Upper lobe of left lung (tissue), 6 donors: ENCODE measurements at regions not wholly inside any gene's neighbourhood (a gene's known extent, or its start where the extent isn't known, plus 50 kb on each side); places are given as distances from the start of the nearest gene placed in this dataset.

Experiments
- ATAC-seq, 2 donors: fragments of 200-7000 bp; cut with Tn5 transposase; one replicate each; pipeline ENCODE4 v1.9.1; 2022; ENCODE audit warnings: mild to moderate bottlenecking in 2 of 2, moderate library complexity in 2 of 2; ENCODE audit not compliant: low FRiP score in 2 of 2
- DNase-seq, 2 donors: peaks; one replicate each; pipeline ENCODE4 v3.0.0-alpha.2; 2019 to 2020
- H3K27ac ChIP-seq, 4 donors: fragments of 200-600 bp; sonication (generic); one replicate each; pipeline ENCODE4 v1.5.1; 2016 to 2019
- H3K27me3 ChIP-seq, 4 donors: fragments of 200-600 bp; sonication (generic); one replicate each; pipeline ENCODE4 v1.5.1; 2017 to 2019
- H3K36me3 ChIP-seq, 4 donors: fragments of 200-600 bp; sonication (generic); one replicate each; pipeline ENCODE4 v1.5.1; 2016 to 2019
- H3K4me1 ChIP-seq, 4 donors: fragments of 200-600 bp; sonication (generic); one replicate each; pipeline ENCODE4 v1.5.1; 2018 to 2019
- H3K4me3 ChIP-seq, 4 donors: fragments of 200-600 bp; sonication (generic); one replicate each; pipeline ENCODE4 v1.5.1; 2017 to 2019; ENCODE audit warnings: mild to moderate bottlenecking in 2 of 4, moderate library complexity in 1 of 4
- H3K9me3 ChIP-seq, 4 donors: fragments of 200-600 bp; sonication (generic); one replicate each; pipeline ENCODE4 v1.5.1; 2018 to 2019
- CTCF ChIP-seq, 6 experiments: fragments of 450-650 bp in 4 of 6; fragments of 200-600 bp in 2 of 6; sonication (generic) in 2 of 6; IDR thresholded peaks; one replicate each; pipeline ENCODE4 v1.5.1; 2016 to 2019; ENCODE audit warnings: antibody characterized with exemption in 6 of 6
- EP300 ChIP-seq, 4 donors: sonication (generic); formaldehyde crosslinking; IDR thresholded peaks; one replicate each; pipeline ENCODE4 v1.5.1; 2017; ENCODE audit warnings: antibody characterized with exemption in 4 of 4, control low read depth in 2 of 4
- POLR2A ChIP-seq, 4 donors: fragments of 450-650 bp; IDR thresholded peaks; one replicate each; pipeline ENCODE4 v1.5.1; 2016 to 2017; ENCODE audit warnings: antibody characterized with exemption in 4 of 4, mild to moderate bottlenecking in 2 of 4
- POLR2AphosphoS5 ChIP-seq, 2 donors: sonication (generic); formaldehyde crosslinking; IDR thresholded peaks; one replicate each; pipeline ENCODE4 v1.5.1; 2017; ENCODE audit warnings: antibody characterized with exemption in 2 of 2
- WGBS, 2 donors: methylation state at CpG; one replicate each; pipeline ENCODE4 v1.1.5; 2017 to 2018; 5-methylcytosine and 5-hydroxymethylcytosine counted together
- donor health status: DM: no; HTN: no; CAD: no; lungs with moderate emphysema.
- donor health status: DM: no; HTN: yes; CAD: no; lungs with severe emphysema.

- Histone ChIP-seq H3K36me3 (no peaks in the 10 kb centered on the region), H3K27ac (no peak overlapping the region), H3K27me3 (no peaks in the 10 kb centered on the region), H3K4me1 (no peaks in the 10 kb centered on the region), H3K4me3 (no peak overlapping the region), H3K9me3 (no peaks in the 10 kb centered on the region)
- TF ChIP-seq EP300 (IDR thresholded peaks at IDR 0.05) (no peak), POLR2AphosphoS5 (IDR thresholded peaks at IDR 0.05) (no peak), POLR2A (IDR thresholded peaks at IDR 0.05) (no peak), CTCF (IDR thresholded peaks at IDR 0.05) (no peak)
- WGBS, 2 donors: 36 to 42% methylated on average over 10 of the region's 10 CpGs
- DNase-seq (no peak), ATAC-seq (no peak)
Measured at GRCh38 chr13:31056644-31057271, 104.9 kb downstream of the HSPH1 start.

- 89 to 93% methylated on average over 5 of the region's 5 CpGs for WGBS, 2 donors
- no peak for ATAC-seq
- Histone ChIP-seq H3K27ac (no peak overlapping the region), H3K27me3 (no peaks in the 10 kb centered on the region), H3K4me3 (no peak overlapping the region), H3K4me1 (peaks cover 0 to 4% (median 0%) of the 10 kb centered on the region in 4 donors), H3K9me3 (no peaks in the 10 kb centered on the region), H3K36me3 (no peaks in the 10 kb centered on the region)
- TF ChIP-seq POLR2A (IDR thresholded peaks at IDR 0.05) (no peak), POLR2AphosphoS5 (IDR thresholded peaks at IDR 0.05) (no peak), EP300 (IDR thresholded peaks at IDR 0.05) (no peak), CTCF (IDR thresholded peaks at IDR 0.05) (no peak)
- DNase-seq: no peak
Measured at GRCh38 chr13:31055589-31055988, 106.1 kb downstream of the HSPH1 start.

- Histone ChIP-seq H3K4me1 (peaks cover 0 to 5% (median 0%) of the 10 kb centered on the region in 4 donors), H3K27me3 (no peaks in the 10 kb centered on the region), H3K36me3 (no peaks in the 10 kb centered on the region), H3K27ac (no peak overlapping the region), H3K4me3 (no peak overlapping the region), H3K9me3 (no peaks in the 10 kb centered on the region)
- no peak for DNase-seq
- no peak for TF ChIP-seq POLR2AphosphoS5 (IDR thresholded peaks at IDR 0.05)
- ATAC-seq: peak in 1 of 2 donors; percentile 17
- 89 to 95% methylated on average over 4 of the region's 4 CpGs for WGBS, 2 donors
Measured at GRCh38 chr13:31054632-31055031, 107.1 kb downstream of the HSPH1 start.

GRCh38 chr13:31053896-31054295 lies 107.8 kb downstream of the HSPH1 start:
- TF ChIP-seq CTCF (IDR thresholded peaks at IDR 0.05): no peak
- TF ChIP-seq POLR2AphosphoS5 (IDR thresholded peaks at IDR 0.05): no peak
- no peak for TF ChIP-seq POLR2A (IDR thresholded peaks at IDR 0.05)
- no peak for TF ChIP-seq EP300 (IDR thresholded peaks at IDR 0.05)
- no peak overlapping the region for H3K4me3 ChIP-seq
- H3K9me3 ChIP-seq: no peaks in the 10 kb centered on the region
- H3K27ac ChIP-seq: no peak overlapping the region
- DNase-seq: no peak
- no peaks in the 10 kb centered on the region for H3K36me3 ChIP-seq
- peaks cover 0 to 5% (median 0%) of the 10 kb centered on the region in 4 donors for H3K4me1 ChIP-seq
- no peak for ATAC-seq
- H3K27me3 ChIP-seq: no peaks in the 10 kb centered on the region
- WGBS, 2 donors: 82 to 91% methylated on average over 6 of the region's 6 CpGs

- DNase-seq (no peak), ATAC-seq (no peak)
- 73% methylated on average over 6 to 7 of the region's 7 CpGs for WGBS, 2 donors
- no peaks in the 10 kb centered on the region for H3K36me3 ChIP-seq
- no peaks in the 10 kb centered on the region for H3K27me3 ChIP-seq
- no peak overlapping the region for H3K27ac ChIP-seq
- no peak overlapping the region for H3K4me3 ChIP-seq
- no peaks in the 10 kb centered on the region for H3K9me3 ChIP-seq
- peaks cover 0 to 5% (median 0%) of the 10 kb centered on the region in 4 donors for H3K4me1 ChIP-seq
- TF ChIP-seq POLR2A (IDR thresholded peaks at IDR 0.05): no peak
- TF ChIP-seq CTCF (IDR thresholded peaks at IDR 0.05): no peak
- TF ChIP-seq EP300 (IDR thresholded peaks at IDR 0.05): no peak
- no peak for TF ChIP-seq POLR2AphosphoS5 (IDR thresholded peaks at IDR 0.05)
Measured at GRCh38 chr13:31053091-31053490, 108.6 kb downstream of the HSPH1 start.
